Natural killer cell treated with Interleukin-12 subunit alpha and Interleukin-12 subunit beta and Interleukin-15 and Interleukin-18, amount 100 ng/mL, for 72 hours (primary cell): ENCODE measurements at regions not wholly inside any gene's neighbourhood (a gene's known extent, or its start where the extent isn't known, plus 50 kb on each side); places are given as distances from the start of the nearest gene placed in this dataset.
"Not testable (repeated sequence)": the region's sequence is repeated elsewhere in the genome, so short reads cannot be mapped to it uniquely, and the experiment has no call there.

ENCODE experiments used
- ATAC-seq, 2 donors: fragments of 150-1000 bp; cut with Tn5 transposase in 1 of 2; sonication (Bioruptor Pico), chemical (Tn5 transposase) in 1 of 2; 2 replicates each; pipeline ENCODE4 v1.10.0; 2021
- DNase-seq: peaks from one replicate; pipeline ENCODE4 v3.0.0; 2022; ENCODE audit warnings: low spot score
- H3K27ac Mint-ChIP-seq, 2 donors: 1 replicate in 1 of 2; 2 replicates in 1 of 2; pipeline ENCODE4 v1.8.0; 2022; ENCODE audit warnings: mixed read lengths in 2 of 2, mild to moderate bottlenecking in 1 of 2, moderate library complexity in 1 of 2
- H3K27me3 Mint-ChIP-seq, 2 donors: 1 replicate in 1 of 2; 2 replicates in 1 of 2; pipeline ENCODE4 v1.8.0; 2022; ENCODE audit warnings: mixed read lengths in 2 of 2
- H3K36me3 Mint-ChIP-seq: one replicate; pipeline ENCODE4 v1.8.0; 2022; ENCODE audit warnings: mixed read lengths
- H3K4me1 Mint-ChIP-seq, 2 donors: 1 replicate in 1 of 2; 2 replicates in 1 of 2; pipeline ENCODE4 v1.8.0; 2022; ENCODE audit warnings: low read depth in 2 of 2, mixed read lengths in 2 of 2, mild to moderate bottlenecking in 1 of 2
- H3K4me3 Mint-ChIP-seq: one replicate; pipeline ENCODE4 v1.8.0; 2022; ENCODE audit warnings: mixed read lengths
- H3K9me3 Mint-ChIP-seq: 2 replicates; pipeline ENCODE4 v1.8.0; 2022; ENCODE audit warnings: mixed read lengths

GRCh38 chr3:194873474-194873873 lies 187.8 kb downstream of the FAM43A start:
- not testable (repeated sequence) for DNase-seq, H3K27ac Mint-ChIP-seq, H3K4me3 Mint-ChIP-seq, H3K9me3 Mint-ChIP-seq, H3K4me1 Mint-ChIP-seq, H3K36me3 Mint-ChIP-seq, ATAC-seq
- peaks cover 21 to 26% of the 10 kb centered on the region in 2 donors for H3K27me3 Mint-ChIP-seq

DNA sequence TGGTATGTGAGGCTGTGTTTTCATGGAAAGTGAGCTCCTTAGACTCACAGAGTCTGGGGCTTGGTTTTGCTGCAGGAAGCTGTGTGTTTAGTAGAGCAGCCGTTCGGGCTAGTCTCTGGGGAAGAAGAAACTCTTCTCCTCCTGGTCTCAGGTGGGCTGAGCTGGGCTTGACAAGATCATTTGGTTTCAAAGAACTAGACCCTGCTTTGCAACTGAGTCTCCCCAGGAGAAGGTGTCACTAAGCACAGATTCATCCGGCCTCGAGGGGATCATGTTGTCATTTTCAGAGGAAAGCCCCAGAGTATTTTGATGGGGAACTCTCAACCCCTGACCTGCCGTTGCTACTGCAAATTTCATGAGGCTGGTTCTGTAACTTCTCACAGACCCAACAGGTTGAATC lies 188.5 kb downstream of the FAM43A start:
- no peaks in the 10 kb centered on the region for H3K9me3 Mint-ChIP-seq
- DNase-seq: no peak
- H3K4me1 Mint-ChIP-seq: peaks cover under 1 to 10% of the 10 kb centered on the region in 2 donors
- no peak overlapping the region for H3K4me3 Mint-ChIP-seq
- H3K36me3 Mint-ChIP-seq: no peaks in the 10 kb centered on the region
- no peak for ATAC-seq
- peaks cover 16 to 19% of the 10 kb centered on the region in 2 donors for H3K27me3 Mint-ChIP-seq
- no peak overlapping the region for H3K27ac Mint-ChIP-seq

GRCh38 chr3:194874783-194875182 lies 189.1 kb downstream of the FAM43A start:
- no peak overlapping the region for H3K4me3 Mint-ChIP-seq
- no peaks in the 10 kb centered on the region for H3K9me3 Mint-ChIP-seq
- H3K36me3 Mint-ChIP-seq: no peaks in the 10 kb centered on the region
- H3K4me1 Mint-ChIP-seq: peaks cover 6 to 15% of the 10 kb centered on the region in 2 donors
- no peak for DNase-seq
- peaks cover 16 to 18% of the 10 kb centered on the region in 2 donors for H3K27me3 Mint-ChIP-seq
- no peak overlapping the region for H3K27ac Mint-ChIP-seq
- ATAC-seq: no peak

DNA sequence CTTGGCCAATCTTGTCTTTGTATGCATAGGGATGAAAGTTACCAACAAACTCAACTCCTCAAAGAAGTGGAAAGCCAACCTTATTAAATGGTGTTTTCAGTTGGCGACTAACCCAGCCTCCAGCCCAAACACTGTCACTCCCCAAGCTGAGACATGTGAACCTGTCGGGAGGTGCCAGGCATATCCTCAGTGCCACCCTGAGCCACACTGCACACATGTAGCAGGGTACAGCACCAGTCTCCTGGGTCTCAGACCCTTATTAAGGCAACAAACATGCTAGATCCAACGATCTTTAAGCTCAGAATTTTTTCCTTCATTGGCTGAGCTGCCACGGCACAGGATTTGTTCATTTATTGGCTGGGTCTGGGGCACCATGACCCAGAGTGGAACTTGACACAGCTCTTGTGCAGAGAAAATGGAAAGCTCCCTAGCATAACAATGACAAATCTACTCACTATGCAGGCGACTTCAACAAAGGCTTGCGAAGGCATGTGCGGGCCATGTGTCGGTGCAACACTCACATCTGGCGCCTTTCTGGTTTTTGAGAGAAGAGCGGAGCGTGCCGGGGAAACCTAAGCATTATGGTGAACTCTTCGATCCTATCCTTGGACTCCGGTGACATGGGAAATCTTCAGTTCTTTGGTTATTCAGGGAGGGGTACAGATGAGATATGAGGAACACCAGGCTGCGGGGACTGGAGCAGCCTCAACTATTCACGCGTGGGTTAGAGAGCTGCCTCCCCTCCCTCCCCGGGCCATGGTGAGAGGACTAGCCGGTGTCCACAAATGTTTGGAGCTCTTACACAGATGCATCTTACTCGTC lies 190.1 kb downstream of the FAM43A start:
- no peak for DNase-seq

GRCh38 chr3:194876403-194877095 lies 190.9 kb downstream of the FAM43A start:
- Mint-ChIP-seq H3K27me3 (peaks cover 16 to 18% of the 10 kb centered on the region in 2 donors), H3K36me3 (no peaks in the 10 kb centered on the region), H3K4me3 (no peak overlapping the region), H3K4me1 (peaks cover 6 to 20% of the 10 kb centered on the region in 2 donors), H3K9me3 (no peaks in the 10 kb centered on the region), H3K27ac (no peak overlapping the region)
- DNase-seq (no peak), ATAC-seq (no peak)

More for the DNA sequence above, 190.1 kb downstream of the FAM43A start:
- Mint-ChIP-seq H3K27me3 (peaks cover 16 to 18% of the 10 kb centered on the region in 2 donors), H3K4me3 (no peak overlapping the region), H3K36me3 (no peaks in the 10 kb centered on the region), H3K4me1 (peaks cover 6 to 20% of the 10 kb centered on the region in 2 donors), H3K9me3 (no peaks in the 10 kb centered on the region), H3K27ac (peak overlapping the region in 1 of 2 donors; percentile 52)
- ATAC-seq: no peak

DNA sequence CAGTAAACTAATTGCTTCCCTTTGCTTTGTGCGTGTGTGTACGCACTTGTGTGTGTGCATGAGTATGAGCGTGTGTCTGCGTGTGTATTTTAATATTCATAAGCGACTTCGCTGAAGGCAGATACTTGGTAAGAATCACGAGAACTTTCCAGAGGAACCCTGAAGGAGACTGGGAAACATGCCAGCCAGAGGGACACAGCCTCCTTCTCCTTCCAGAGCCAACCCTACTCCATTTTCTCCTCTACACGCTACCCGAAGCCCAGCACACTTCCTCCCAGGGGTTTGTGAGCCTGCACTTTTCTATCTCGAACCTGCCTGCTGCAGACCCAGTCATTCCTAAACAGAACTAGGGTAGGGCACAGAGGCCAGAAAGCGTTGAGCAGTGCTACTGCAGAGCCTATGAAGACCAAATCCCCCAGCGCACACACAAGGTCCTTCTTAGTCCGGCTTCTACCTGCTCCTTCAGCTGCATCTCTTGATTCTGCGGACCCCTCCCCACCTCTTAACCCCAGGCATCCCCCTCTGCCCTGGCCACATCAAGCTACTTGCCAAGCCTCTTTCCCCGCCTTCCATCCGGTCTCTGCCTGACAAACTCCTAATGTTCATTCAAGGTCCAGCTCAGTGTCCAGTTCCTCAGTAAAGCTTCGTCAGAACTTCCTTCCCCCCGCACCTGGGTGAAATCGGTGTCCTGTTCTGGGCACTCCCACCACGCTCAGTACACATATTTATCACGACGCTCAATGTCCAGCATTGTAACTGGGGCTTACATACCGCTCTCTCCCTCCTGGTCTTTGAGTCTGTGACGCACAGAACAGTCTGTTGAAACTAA lies 191.8 kb downstream of the FAM43A start:
- Mint-ChIP-seq H3K27ac (no peak overlapping the region), H3K9me3 (no peaks in the 10 kb centered on the region), H3K4me3 (no peak overlapping the region), H3K4me1 (peaks cover 6 to 15% of the 10 kb centered on the region in 2 donors), H3K36me3 (no peaks in the 10 kb centered on the region), H3K27me3 (peaks cover 13 to 18% of the 10 kb centered on the region in 2 donors)
- ATAC-seq (no peak), DNase-seq (no peak)

DNA sequence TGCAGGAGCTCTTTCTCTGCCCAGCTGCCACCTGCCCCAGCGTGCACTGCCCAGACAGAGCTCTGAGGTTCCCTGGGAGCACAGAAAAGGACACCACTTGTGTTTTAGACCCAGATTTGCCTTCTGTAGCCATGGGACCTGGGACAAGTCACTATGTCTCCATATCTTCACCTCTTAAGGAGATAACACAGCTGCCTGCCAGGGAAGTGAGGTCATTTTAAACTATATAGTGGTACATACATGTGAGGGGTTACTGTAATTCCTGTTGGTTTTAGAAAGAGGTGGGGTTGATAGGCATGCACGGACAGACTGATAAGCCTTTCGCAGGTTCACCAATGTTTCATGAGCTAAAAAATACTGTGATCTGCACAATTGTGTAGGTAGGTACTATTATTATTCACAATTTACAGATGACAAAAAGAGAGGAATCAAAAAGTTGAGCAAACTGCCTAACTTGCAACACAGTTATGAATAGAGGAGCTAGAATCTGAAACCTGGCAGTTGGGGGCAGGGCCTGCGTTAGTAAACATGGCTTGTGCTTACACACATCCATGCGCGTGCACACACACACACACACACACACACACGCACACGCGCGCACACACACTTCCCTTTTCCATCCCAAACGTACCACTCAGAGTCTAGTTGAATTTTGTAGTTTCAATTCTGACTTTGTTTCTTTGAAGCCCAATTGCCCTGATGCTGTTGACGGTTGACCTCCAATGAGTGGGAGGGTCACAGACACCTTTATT lies 193.6 kb downstream of the FAM43A start:
- Mint-ChIP-seq H3K36me3 (peaks cover 7% of the 10 kb centered on the region), H3K9me3 (peaks cover 4% of the 10 kb centered on the region), H3K4me1 (peaks cover 6 to 15% of the 10 kb centered on the region in 2 donors), H3K4me3 (no peak overlapping the region), H3K27ac (peak overlapping the region in 1 of 2 donors; percentile 68), H3K27me3 (peaks cover 13 to 18% of the 10 kb centered on the region in 2 donors)
- no peak for ATAC-seq
- DNase-seq: no peak

DNA sequence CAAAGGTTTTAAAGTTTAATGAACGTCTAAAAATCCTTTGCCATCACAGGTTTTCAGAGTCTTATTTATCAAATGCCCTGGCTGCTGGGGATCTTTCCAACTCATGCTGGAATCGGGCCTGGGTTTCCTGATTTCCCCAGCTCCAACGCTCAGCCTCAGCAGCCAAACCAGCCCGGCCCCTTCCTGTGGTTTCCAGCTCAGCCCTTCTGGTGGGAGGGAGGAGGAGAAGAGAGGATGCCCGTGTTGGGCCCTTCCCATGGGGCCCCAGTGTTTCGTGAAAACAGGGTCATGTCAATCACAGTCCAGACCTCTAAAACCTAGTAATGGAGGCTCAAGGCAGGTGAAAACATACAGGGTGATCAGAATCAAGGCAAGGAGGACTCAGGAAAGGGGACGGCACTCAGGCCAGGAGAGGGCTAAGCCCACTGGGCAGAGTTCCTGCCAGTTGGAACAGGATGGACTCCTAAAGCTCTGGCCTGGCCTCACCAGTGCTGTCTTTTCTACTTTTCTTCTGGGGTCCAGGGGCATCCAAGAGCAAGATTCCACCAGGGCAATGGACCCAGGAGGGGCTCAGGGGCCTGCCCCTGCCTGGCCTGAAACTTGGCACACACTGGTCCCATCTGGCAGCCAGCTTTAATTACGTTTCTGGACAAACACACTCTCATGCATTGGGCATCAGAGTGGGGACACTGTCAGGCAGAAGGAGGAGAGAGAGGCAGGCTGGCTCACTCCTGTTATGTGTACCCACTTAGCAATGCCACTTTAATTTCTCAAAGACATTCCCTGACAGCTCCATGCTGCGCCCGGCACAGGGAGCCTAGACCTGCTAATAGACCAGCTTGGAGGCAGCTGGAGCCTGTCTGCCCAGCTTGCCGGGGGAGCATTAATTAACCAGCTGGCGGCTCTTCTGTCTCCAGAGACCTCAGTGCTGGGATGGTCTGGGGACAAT lies 194.6 kb downstream of the FAM43A start:
- Mint-ChIP-seq H3K36me3 (peaks cover 7% of the 10 kb centered on the region), H3K27me3 (peaks cover 12 to 15% of the 10 kb centered on the region in 2 donors), H3K27ac (peak overlapping the region in 1 of 2 donors; percentile 45), H3K9me3 (peaks cover 4% of the 10 kb centered on the region), H3K4me3 (no peak overlapping the region), H3K4me1 (peaks cover 6 to 14% of the 10 kb centered on the region in 2 donors)
- DNase-seq: no peak
- ATAC-seq: peak in 1 of 2 donors; percentile 25

DNA sequence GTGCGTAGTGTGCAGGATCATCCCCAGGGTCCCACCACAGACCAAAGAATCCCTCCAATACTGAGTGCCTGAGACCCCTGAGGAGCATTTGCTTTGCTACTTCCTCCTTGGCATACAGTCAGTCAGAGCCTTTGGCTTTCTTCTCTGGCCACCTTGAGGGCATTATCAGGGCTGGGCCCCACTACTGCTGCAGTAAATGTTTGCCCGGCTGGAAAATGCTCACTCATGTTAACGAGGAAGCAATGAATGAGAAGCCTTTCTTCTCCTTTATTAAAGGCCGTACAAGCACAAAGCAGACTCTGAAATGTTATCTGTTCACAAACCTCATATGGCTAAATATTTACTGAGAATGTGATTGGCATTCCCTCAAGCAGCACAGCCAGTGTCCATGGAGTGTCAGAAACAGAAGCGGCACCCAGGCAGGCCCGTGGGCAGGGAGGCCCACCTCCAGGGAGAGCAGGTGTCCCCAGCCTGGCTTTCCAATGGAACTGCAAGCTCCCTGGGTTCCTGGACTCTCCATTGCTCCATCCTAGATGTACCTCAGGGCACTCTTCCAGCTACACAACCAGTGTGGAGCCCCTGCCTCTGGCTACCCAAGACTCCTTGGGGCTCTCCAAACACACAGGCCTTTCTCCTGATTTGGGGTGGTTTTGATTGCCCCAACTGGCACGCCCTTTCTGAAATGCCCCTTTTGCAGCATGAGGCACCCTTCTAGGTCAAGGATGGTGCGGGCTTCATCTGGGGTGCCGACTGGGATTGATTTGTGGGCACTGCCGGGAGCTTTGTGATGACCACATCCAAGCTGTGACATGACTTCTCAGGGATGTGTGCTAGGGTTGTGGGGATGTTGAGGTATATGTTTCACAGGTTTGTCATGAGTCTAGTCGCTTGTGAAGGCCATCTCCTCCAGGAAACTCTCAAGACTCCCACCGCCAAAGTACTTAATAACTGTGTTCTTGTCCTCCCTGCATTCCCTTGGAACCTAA lies 195.6 kb downstream of the FAM43A start:
- Mint-ChIP-seq H3K9me3 (peaks cover 4% of the 10 kb centered on the region), H3K27me3 (peaks cover 10 to 11% of the 10 kb centered on the region in 2 donors), H3K4me1 (peaks cover 6 to 12% of the 10 kb centered on the region in 2 donors), H3K36me3 (peaks cover 7% of the 10 kb centered on the region), H3K27ac (no peak overlapping the region), H3K4me3 (no peak overlapping the region)
- ATAC-seq: peak in 1 of 2 donors; percentile 15
- DNase-seq: no peak

GRCh38 chr3:194884649-194885315 lies 199.1 kb downstream of the FAM43A start:
- H3K4me1 Mint-ChIP-seq: peaks cover 0 to 11% of the 10 kb centered on the region in 2 donors
- peaks cover 0 to 13% of the 10 kb centered on the region in 2 donors for H3K27me3 Mint-ChIP-seq
- H3K4me3 Mint-ChIP-seq: no peak overlapping the region
- H3K27ac Mint-ChIP-seq: no peak overlapping the region
- H3K9me3 Mint-ChIP-seq: peaks cover 9% of the 10 kb centered on the region
- peaks cover 11% of the 10 kb centered on the region for H3K36me3 Mint-ChIP-seq
- ATAC-seq: no peak
- no peak for DNase-seq

- peaks cover 11% of the 10 kb centered on the region for H3K36me3 Mint-ChIP-seq
- H3K27ac Mint-ChIP-seq: no peak overlapping the region
- H3K4me3 Mint-ChIP-seq: no peak overlapping the region
- H3K9me3 Mint-ChIP-seq: peaks cover 9% of the 10 kb centered on the region
- ATAC-seq (no peak), DNase-seq (no peak)
- peaks cover 0 to 5% of the 10 kb centered on the region in 2 donors for H3K4me1 Mint-ChIP-seq
- peaks cover 0 to 13% of the 10 kb centered on the region in 2 donors for H3K27me3 Mint-ChIP-seq
Measured at GRCh38 chr3:194885766-194886165, 200.1 kb downstream of the FAM43A start.
